ENCODE measurements at regions not wholly inside any gene's neighbourhood (a gene's known extent, or its start where the extent isn't known, plus 50 kb on each side); places are given as distances from the start of the nearest gene placed in this dataset.

GRCh38 chr9:29648132-29648531, 2074.9 kb upstream of the C9orf72 start:
- no peak for DNase-seq (ENCODE audit: extremely low spot score)
- no peak overlapping the region for H3K4me3 ChIP-seq
- H3K27me3 ChIP-seq, result no peaks in the 10 kb centered on the region
- TF ChIP-seq CTCF (IDR thresholded peaks at IDR 0.05), result no peak
- no peak for TF ChIP-seq POLR2AphosphoS5 (IDR thresholded peaks at IDR 0.05)
- TF ChIP-seq EP300 (IDR thresholded peaks at IDR 0.05), result no peak
- no peak for TF ChIP-seq POLR2A (IDR thresholded peaks at IDR 0.05; ENCODE audit: low read depth)
- no peaks in the 10 kb centered on the region for H3K9me3 ChIP-seq
- no peak overlapping the region for H3K27ac ChIP-seq (replicated peaks in 1 of 4)
- no peaks in the 10 kb centered on the region for H3K36me3 ChIP-seq
- H3K4me1 ChIP-seq, result no peaks in the 10 kb centered on the region
- intact Hi-C loops (cut with DNase I), result no loop called here

- Histone ChIP-seq H3K4me1 (no peaks in the 10 kb centered on the region), H3K36me3 (no peaks in the 10 kb centered on the region), H3K27ac (replicated peaks in 1 of 4) (no peak overlapping the region), H3K27me3 (no peaks in the 10 kb centered on the region), H3K9me3 (no peaks in the 10 kb centered on the region), H3K4me3 (no peak overlapping the region)
- no peak for DNase-seq (ENCODE audit: extremely low spot score)
- intact Hi-C loops (cut with DNase I), result no loop called here
- TF ChIP-seq POLR2A (IDR thresholded peaks at IDR 0.05; ENCODE audit: low read depth), result no peak
- no peak for TF ChIP-seq EP300 (IDR thresholded peaks at IDR 0.05)
- TF ChIP-seq CTCF (IDR thresholded peaks at IDR 0.05), result no peak
Observed at GRCh38 chr9:29648601-29649000, 2075.3 kb upstream of the C9orf72 start.

- no peak for TF ChIP-seq POLR2A (IDR thresholded peaks at IDR 0.05; ENCODE audit: low read depth)
- no peak for TF ChIP-seq EP300 (IDR thresholded peaks at IDR 0.05)
- TF ChIP-seq POLR2AphosphoS5 (IDR thresholded peaks at IDR 0.05), result no peak
- no peak for TF ChIP-seq CTCF (IDR thresholded peaks at IDR 0.05)
- Histone ChIP-seq H3K27ac (replicated peaks in 1 of 4) (no peak overlapping the region), H3K9me3 (no peaks in the 10 kb centered on the region), H3K4me3 (no peak overlapping the region), H3K27me3 (no peaks in the 10 kb centered on the region), H3K4me1 (no peaks in the 10 kb centered on the region), H3K36me3 (no peaks in the 10 kb centered on the region)
- no peak for DNase-seq (ENCODE audit: extremely low spot score)
- 97% methylated on average over 7 of the region's 7 CpGs for WGBS
- intact Hi-C loops (cut with DNase I), result no loop called here
Observed at GRCh38 chr9:29656641-29657406, 2083.5 kb upstream of the C9orf72 start.

GRCh38 chr9:29657821-29658220, 2084.5 kb upstream of the C9orf72 start:
- no peaks in the 10 kb centered on the region for H3K4me1 ChIP-seq
- no peak for DNase-seq (ENCODE audit: extremely low spot score)
- no peak overlapping the region for H3K4me3 ChIP-seq
- H3K36me3 ChIP-seq, result no peaks in the 10 kb centered on the region
- H3K27ac ChIP-seq (replicated peaks in 1 of 4), result no peak overlapping the region
- TF ChIP-seq POLR2A (IDR thresholded peaks at IDR 0.05; ENCODE audit: low read depth) (no peak), POLR2AphosphoS5 (IDR thresholded peaks at IDR 0.05) (no peak), CTCF (IDR thresholded peaks at IDR 0.05) (no peak), EP300 (IDR thresholded peaks at IDR 0.05) (no peak)
- intact Hi-C loops (cut with DNase I), result no loop called here
- no peaks in the 10 kb centered on the region for H3K27me3 ChIP-seq
- 97% methylated on average over 7 of the region's 7 CpGs for WGBS
- H3K9me3 ChIP-seq, result no peaks in the 10 kb centered on the region

- intact Hi-C loops (cut with DNase I), result no loop called here
- TF ChIP-seq CTCF (IDR thresholded peaks at IDR 0.05), result no peak
- TF ChIP-seq POLR2A (IDR thresholded peaks at IDR 0.05; ENCODE audit: low read depth), result no peak
- TF ChIP-seq POLR2AphosphoS5 (IDR thresholded peaks at IDR 0.05), result no peak
- TF ChIP-seq EP300 (IDR thresholded peaks at IDR 0.05), result no peak
Observed at GRCh38 chr9:29659014-29659413, 2085.7 kb upstream of the C9orf72 start.

More at GRCh38 chr9:29659014-29659413, 2085.7 kb upstream of the C9orf72 start:
- H3K9me3 ChIP-seq, result no peaks in the 10 kb centered on the region
- 90% methylated on average over 6 of the region's 6 CpGs for WGBS
- no peak overlapping the region for H3K4me3 ChIP-seq
- H3K4me1 ChIP-seq, result no peaks in the 10 kb centered on the region
- no peaks in the 10 kb centered on the region for H3K36me3 ChIP-seq
- no peaks in the 10 kb centered on the region for H3K27me3 ChIP-seq
- no peak overlapping the region for H3K27ac ChIP-seq (replicated peaks in 1 of 4)
- no peak for DNase-seq (ENCODE audit: extremely low spot score)

All from esophagus muscularis mucosa (tissue), 4 donors.